ENCODE measurements at regions not wholly inside any gene's neighbourhood (a gene's known extent, or its start where the extent isn't known, plus 50 kb on each side); places are given as distances from the start of the nearest gene placed in this dataset.

- no peak for DNase-seq (ENCODE audit: low read depth)
These were observed 77.0 kb upstream of the SEMA6A start for GRCh38 chr5:116651653-116652052.

GRCh38 chr5:116650964-116651363, 76.3 kb upstream of the SEMA6A start:
- no peak for DNase-seq (ENCODE audit: low read depth)
- no peak overlapping the region for H3K4me3 ChIP-seq (ENCODE audit: low read depth, low read length)

More at GRCh38 chr5:116651653-116652052, 77.0 kb upstream of the SEMA6A start:
- no peak overlapping the region for H3K4me3 ChIP-seq (ENCODE audit: low read depth, low read length)

GRCh38 chr5:116650544-116650943, 75.9 kb upstream of the SEMA6A start:
- no peak for DNase-seq (ENCODE audit: low read depth)
- H3K4me3 ChIP-seq (ENCODE audit: low read depth, low read length), result no peak overlapping the region

GRCh38 chr5:116646611-116647289, 72.1 kb upstream of the SEMA6A start:
- no peak for DNase-seq (ENCODE audit: low read depth)
- H3K4me3 ChIP-seq (ENCODE audit: low read depth, low read length), result no peak overlapping the region

GRCh38 chr5:116645627-116646026, 71.0 kb upstream of the SEMA6A start:
- no peak overlapping the region for H3K4me3 ChIP-seq (ENCODE audit: low read depth, low read length)
- no peak for DNase-seq (ENCODE audit: low read depth)

DNA sequence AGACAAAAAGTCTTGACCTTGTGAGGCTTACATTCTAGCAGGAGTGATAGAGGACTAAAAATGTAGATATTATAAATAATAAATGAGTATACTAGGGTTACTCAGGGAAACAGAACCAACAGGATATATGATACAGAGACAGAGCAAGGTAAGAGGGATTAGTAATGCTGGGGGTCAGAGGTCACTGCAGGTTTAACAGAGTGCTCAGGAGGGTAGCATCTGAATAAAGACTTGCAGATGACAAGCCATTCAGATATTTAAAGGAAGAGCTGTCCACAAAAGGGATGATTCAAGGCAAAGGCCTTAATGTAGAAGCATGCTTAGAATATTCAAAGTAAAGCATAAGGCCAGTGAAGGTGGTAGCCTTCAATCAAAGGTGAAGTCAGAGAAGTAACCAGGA, 65.6 kb upstream of the SEMA6A start:
- DNase-seq (ENCODE audit: low read depth), result no peak
- no peak overlapping the region for H3K4me3 ChIP-seq (ENCODE audit: low read depth, low read length)

- H3K4me3 ChIP-seq (ENCODE audit: low read depth, low read length), result no peak overlapping the region
- DNase-seq (ENCODE audit: low read depth), result no peak
These were observed 62.6 kb upstream of the SEMA6A start for GRCh38 chr5:116637149-116637740.

GRCh38 chr5:116632890-116633289, 58.3 kb upstream of the SEMA6A start:
- no peak for DNase-seq (ENCODE audit: low read depth)
- H3K4me3 ChIP-seq (ENCODE audit: low read depth, low read length), result no peak overlapping the region

DNA sequence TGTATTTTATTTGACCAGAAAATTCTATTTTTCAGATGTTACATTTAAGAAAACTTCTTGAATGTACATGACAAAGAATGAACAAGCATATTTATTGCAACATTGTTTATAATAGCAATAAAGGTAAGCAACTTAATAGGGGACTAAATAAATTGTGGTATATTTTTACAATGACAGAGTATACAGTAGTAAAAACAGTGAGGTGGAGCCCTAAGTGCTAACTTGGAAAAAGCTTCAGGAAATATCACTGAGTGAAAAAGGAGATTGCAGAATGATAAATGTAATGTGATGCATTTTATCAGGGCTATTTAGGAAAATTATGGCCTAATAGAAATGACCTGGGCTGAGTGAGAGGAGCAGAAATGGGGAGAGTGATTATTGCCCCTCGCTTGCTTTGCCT, 56.5 kb upstream of the SEMA6A start:
- no peak for DNase-seq (ENCODE audit: low read depth)
- H3K4me3 ChIP-seq (ENCODE audit: low read depth, low read length), result no peak overlapping the region

- no peak for DNase-seq (ENCODE audit: low read depth)
- no peak overlapping the region for H3K4me3 ChIP-seq (ENCODE audit: low read depth, low read length)
These were observed 54.5 kb upstream of the SEMA6A start for GRCh38 chr5:116629168-116629567.

DNA sequence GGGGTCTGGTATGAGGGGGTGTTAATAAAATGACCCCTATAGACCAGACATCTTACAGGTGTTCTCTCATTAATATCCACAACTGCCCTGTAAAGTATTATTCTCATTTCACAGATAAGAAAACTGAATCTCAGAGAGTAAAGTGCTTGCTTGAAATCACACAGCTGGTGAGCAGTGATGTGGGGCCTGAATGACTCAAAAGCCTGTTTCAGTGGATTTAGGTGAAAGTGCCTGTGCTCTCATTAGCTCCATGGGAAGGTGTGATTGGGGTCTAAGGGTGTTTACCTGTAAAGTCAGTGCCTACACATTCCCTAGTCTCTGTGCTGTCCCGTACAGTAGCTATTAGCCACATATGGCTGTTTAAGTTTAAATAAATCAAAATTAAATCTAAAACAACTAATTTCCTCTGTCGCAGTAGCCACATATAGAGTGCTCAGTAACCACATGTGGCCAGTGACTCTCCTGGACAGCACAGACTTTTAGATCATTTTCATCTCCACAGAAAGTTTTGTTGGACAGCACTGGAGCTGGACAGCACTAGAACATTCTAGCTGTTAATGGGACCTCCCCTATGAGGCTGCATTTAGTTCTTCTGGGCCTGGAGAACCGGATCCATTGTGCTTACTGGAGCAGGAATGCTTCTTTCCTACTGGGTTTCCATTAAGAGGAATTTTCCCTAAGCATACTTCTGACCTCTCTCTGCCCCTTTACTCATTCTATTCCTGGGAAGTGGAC, 52.5 kb upstream of the SEMA6A start:
- no peak for DNase-seq (ENCODE audit: low read depth)
- no peak overlapping the region for H3K4me3 ChIP-seq (ENCODE audit: low read depth, low read length)

GRCh38 chr5:116626272-116626723, 51.7 kb upstream of the SEMA6A start:
- DNase-seq (ENCODE audit: low read depth), result peak; percentile 78
- H3K4me3 ChIP-seq (ENCODE audit: low read depth, low read length), result no peak overlapping the region
